HK-2 (cell line): ENCODE measurements at regions not wholly inside any gene's neighbourhood (a gene's known extent, or its start where the extent isn't known, plus 50 kb on each side); places are given as distances from the start of the nearest gene placed in this dataset.

ENCODE experiments used
- DNase-seq: peaks from one replicate; pipeline ENCODE4 v3.0.0-alpha.2; 2018; ENCODE audit not compliant: unreplicated experiment

GRCh38 chr3:71896751-71897150, 111.8 kb upstream of the PROK2 start:
- no peak for DNase-seq

GRCh38 chr3:71893702-71894479, 108.9 kb upstream of the PROK2 start:
- no peak for DNase-seq

- no peak for DNase-seq
Observed at GRCh38 chr3:71893122-71893521, 108.2 kb upstream of the PROK2 start.

GRCh38 chr3:71891483-71891882, 106.5 kb upstream of the PROK2 start:
- DNase-seq = no peak

- no peak for DNase-seq
Observed at GRCh38 chr3:71890356-71890931, 105.5 kb upstream of the PROK2 start.

GRCh38 chr3:71887256-71887655, 102.3 kb upstream of the PROK2 start:
- no peak for DNase-seq

GRCh38 chr3:71885006-71885405, 100.1 kb upstream of the PROK2 start:
- no peak for DNase-seq

GRCh38 chr3:71881732-71882131, 96.8 kb upstream of the PROK2 start:
- no peak for DNase-seq

- DNase-seq = no peak
Observed at GRCh38 chr3:71881041-71881440, 96.1 kb upstream of the PROK2 start.

GRCh38 chr3:71879089-71879488, 94.1 kb upstream of the PROK2 start:
- DNase-seq = no peak

- no peak for DNase-seq
Observed at GRCh38 chr3:71876135-71877105, 91.5 kb upstream of the PROK2 start.

- peak; percentile 57 for DNase-seq
Observed at GRCh38 chr3:71875461-71875947, 90.6 kb upstream of the PROK2 start.

GRCh38 chr3:71874618-71875017, 89.7 kb upstream of the PROK2 start:
- no peak for DNase-seq

GRCh38 chr3:71873093-71873611, 88.2 kb upstream of the PROK2 start:
- DNase-seq = no peak

- no peak for DNase-seq
Observed at GRCh38 chr3:71872256-71872655, 87.3 kb upstream of the PROK2 start.

GRCh38 chr3:71870966-71871512, 86.1 kb upstream of the PROK2 start:
- no peak for DNase-seq

GRCh38 chr3:71868876-71869275, 83.9 kb upstream of the PROK2 start:
- DNase-seq = no peak

- DNase-seq = no peak
Observed at GRCh38 chr3:71865727-71866126, 80.8 kb upstream of the PROK2 start.

GRCh38 chr3:71863563-71864190, 78.7 kb upstream of the PROK2 start:
- no peak for DNase-seq

GRCh38 chr3:71862371-71863140, 77.6 kb upstream of the PROK2 start:
- no peak for DNase-seq

- peak; percentile 9 for DNase-seq
Observed at GRCh38 chr3:71859123-71859519, 74.2 kb upstream of the PROK2 start.
